ENCODE measurements at regions not wholly inside any gene's neighbourhood (a gene's known extent, or its start where the extent isn't known, plus 50 kb on each side); places are given as distances from the start of the nearest gene placed in this dataset.
A peak's percentile ranks its signal among the peaks of the same experiment; 100 is the strongest.

DNA sequence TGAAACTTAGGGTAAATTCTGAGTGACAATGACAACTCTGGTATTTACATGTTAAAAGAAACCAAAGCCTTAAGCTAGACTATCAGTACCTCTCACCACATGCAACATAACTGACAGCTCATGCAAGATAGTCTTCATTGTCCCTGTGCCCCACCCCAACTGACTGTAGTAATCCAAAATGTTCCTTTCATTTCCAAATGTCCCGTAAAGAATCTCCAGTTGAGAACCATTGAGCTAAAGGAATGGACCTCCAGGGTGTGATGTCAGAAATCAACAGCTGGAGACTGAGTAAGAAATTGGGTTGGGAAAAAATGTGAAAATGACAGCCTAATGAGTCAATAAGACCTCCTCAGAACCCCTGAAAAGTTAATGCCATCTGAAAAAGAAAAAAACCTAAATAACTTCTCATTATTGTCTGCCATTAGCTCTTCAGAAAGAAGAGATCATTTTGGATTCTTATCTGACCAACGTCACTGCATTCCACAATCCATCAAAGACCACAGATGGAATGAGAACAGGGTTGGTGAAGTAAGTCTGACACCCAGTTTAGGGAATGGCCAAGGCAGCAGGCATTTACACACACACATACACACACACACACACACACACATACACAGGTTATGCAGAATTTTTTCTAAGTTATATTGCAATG is 51.7 kb upstream of the ACVR2A start:
- peak; percentile 82 for DNase-seq

DNA sequence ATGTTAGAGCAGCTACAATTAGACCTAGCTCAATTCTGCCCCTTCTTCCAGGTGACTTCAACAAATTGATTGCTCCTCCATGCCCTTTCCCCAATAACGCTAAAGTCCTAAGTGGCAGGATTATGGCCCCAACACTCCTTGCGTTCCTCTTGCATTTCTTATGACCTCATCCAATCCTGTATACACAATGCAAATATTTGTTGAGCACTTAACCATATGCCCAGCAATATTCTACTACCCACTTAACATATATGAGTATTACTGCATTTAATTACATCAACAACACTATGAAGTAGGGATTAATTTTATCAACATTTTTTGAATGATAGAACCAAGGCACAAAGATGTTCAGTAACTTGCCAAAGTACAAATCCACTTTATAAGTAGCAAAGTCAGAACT is 54.2 kb upstream of the ACVR2A start:
- DNase-seq = no peak

DNA sequence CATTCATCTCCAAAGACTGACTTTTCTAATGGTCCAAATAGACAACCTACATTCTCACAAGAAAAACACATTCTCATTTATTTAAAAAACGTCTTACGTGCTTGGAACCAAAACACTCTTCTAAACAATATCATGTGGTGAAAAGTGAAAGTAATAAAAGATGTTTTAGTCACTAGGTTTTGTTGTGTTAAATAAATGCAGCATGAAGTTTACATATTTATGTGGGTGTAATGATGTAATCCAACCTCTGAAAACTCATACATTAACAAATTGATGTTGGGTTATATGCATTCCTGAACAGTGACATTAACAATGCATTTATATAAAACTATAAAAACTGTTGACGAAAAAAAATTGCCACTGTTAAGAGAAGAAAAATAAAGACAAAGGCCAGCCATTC is 55.1 kb upstream of the ACVR2A start:
- DNase-seq = peak; percentile 33

DNA sequence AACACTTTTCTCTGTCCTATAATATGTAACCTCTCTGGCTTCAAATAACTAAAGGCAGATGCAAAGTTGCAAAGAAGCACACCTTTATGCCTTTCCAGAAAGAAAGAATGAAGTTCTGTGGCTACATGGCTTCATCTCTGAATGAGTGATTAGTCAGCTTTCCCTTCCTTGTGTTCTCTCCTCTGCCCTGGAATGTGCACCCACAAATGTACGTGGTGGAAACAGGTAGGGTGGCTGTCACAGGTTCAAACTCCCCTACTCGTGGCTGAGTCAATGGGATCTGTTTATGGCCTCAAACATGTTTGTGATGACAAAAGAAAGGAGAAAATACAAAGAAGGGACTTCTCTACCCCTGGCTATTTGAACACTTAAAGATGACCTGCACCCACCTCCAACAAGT is 55.5 kb upstream of the ACVR2A start:
- DNase-seq = no peak

DNA sequence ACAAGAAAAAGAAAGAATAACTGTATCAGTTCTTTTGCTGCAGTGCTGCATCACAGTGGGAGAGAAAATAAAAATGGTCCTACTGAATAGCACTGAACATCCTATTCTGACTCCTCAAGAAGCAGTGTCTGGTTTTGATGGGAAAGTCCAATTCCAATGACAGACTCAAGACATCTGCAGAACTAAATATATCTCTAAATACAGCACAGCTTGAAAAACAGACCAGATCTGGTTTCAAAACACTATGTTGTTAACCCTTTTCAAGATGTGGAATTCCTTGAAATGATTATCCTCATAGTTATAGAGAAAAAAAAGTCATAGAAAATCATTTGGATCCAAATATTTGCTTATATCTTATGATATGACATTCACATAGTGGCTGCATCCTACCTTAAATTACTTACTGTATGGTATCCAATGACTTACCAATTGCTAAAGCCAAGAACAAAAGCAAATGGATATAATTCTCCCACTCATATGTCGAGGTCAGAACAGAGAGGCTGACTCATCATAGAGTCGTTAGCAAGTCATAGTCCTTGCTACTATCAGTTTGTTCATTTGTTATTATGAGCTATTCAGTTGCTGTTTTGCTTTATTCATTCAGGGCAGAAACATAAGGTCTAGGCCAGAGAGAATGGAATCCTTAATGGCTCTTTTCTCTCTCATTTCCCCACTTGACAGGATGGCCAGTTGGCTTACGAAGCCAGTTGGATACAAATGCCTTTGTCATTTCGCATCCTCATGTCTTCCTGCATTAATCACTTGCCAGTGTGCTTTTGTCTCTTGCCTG is 62.5 kb upstream of the ACVR2A start:
- DNase-seq = peak; percentile 32

DNA sequence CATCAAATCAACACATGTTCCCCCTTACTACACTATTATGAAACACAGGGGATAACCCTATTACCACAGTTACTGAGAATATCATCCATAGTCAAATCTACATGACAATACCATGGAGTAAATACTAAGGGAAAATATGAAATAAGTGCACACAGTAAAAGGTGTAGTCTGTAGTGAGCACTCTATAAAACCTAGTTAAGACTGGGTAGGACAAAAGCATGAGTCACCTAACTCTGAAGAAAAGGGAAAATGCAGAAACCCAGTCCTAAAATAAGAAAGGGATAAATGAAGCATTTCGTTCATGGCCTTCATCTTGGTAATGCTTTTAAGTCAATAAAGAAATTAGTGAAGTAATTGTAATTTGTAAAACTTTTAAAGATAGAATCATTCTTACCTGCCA is 65.4 kb upstream of the ACVR2A start:
- no peak for DNase-seq

DNA sequence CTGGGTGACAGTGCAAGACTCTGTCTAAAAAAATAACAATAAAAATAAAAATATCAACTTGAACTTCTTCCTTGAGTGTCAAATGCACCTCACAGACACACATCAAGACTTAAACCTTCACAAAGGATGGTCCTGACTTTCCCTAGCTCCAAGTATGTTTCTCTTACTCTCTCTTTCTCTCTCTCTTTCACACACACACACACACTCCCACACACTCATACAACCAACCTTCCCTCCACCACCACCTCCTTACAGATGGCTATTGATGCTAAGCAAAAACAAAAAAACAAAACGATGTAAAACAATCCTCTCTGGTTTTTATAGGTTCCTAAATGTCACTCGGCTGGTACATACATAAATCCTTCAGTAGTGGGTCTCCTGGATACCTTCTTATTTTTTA is 67.4 kb upstream of the ACVR2A start:
- no peak for DNase-seq

DNA sequence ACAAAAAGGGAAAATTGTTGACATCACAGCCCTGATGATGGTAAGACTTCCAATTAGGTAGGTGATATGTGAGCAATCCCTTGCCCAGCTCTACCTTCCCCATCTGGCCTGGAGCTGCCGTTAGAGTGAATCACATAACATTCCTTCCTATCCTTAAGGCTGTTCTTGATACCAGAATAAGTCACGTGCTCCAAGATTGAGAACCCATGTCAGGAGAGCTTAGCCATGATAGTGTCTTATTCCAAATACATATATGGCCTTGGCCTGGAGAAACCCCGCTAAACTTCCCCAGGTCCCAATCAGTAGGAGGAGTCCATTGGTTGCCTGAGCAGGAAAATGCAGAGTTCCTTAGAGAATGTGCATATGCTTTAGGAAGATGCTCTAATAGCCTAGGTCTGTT is 70.0 kb upstream of the ACVR2A start:
- DNase-seq = no peak

DNA sequence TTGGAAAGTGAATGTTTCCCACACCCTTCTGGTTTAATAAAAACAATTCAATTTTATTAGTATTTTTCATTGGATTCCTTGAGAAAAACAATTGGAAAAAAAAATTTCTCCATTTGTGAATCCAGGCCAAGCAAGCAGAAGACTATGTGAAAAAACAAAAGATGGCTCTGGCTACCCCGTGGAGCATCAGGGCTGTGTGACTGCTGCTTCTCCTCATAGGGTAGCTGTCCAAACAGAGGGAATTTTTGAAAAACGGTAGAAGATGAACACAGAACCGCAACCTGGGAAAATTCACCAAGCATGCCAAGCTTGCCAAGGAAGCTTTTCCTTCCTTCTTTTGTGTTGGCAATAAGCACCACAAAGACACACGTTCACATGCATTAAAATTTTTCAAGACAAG is 71.3 kb upstream of the ACVR2A start:
- DNase-seq = no peak

DNA sequence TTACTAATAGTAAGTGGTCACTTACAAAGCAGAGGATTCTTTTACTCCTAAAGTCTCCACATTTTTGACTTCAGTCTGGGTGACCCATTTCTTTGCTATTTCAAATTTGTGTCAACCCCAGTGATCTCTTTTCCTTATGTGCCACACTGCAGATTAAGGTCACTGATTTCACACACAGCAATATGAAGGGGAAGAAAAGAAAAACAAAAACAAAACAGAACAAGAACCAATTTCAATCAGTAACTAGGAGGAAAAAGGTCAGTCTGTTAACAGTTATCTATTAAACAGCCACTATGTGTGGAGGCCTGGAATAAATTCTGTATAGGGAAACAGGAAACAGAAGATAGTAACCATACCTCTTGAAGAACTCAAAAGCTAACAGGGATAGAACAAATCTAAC is 72.0 kb upstream of the ACVR2A start:
- DNase-seq = no peak

DNA sequence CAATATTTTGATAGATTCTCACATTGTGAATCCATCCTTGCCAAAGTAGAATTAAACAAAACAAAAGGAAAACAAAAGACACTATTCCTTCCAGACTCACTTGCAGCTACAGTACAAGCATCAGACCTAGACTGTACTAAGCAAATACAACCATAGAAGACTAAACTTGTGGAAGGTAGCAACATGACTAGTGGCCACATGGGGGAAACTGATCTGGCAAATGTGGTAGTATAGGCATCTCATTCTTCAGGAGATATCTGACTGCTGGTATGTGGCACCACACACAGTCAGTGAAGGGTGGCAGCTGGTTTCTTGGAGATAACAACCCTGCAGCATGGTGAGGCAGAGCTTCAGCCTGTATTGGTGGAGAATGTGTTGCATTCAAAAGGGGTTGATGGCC is 81.0 kb upstream of the ACVR2A start:
- DNase-seq = no peak

DNA sequence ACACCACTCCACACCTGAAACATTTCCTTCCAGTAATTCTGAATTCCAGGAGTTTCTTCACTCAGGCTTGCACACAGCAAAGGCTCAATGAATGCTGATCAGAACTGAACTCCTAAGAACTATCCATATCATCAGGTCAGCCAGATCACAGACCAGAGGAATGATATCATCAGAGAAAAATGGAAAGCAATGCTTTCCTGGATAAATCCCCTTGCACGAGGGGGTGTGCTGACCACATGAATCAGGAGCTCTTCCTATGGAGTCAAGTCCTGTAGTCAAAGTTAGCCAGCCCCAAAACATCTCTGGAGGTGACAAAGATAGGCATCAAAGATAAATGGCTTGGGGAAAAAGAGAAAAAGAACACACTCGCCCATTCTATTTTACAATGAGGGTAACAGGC is 83.8 kb upstream of the ACVR2A start:
- peak; percentile 31 for DNase-seq

DNA sequence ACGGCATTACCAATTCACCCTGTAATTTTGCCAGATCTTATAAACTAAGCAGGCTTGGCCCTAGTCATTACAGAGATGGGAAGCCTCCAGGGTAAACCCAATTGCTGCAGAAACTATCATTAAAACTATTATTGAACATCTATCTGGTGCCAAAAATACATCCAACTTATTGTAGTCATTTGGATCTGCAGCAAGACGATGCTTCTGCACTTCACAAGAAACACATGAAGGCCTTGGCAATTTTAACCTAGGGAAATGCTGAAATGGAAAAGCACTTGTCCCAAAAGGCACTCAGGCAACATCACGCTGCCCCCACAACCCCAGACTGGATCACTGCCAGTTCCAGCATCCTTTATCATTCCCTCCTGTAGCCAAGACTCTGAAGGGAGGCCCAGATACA is 85.3 kb upstream of the ACVR2A start:
- DNase-seq = no peak

DNA sequence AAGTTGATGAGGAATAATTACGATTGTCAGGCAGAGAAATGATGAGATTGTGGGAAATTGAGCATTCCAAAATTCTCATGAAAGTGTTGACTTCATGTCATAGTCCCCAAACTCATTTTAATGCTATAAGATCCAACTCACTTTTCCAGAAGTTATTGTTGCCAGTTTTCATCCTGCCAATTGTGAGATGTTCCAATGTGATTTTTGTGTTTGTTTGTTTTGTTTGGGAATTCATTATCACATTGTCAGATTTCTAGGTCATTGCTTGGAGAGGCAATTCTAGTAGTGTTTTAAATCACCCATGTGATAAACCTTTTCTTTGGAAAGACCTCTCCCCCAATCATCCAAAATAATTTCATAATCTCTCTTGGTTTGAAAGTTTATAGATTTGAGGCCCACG is 86.0 kb upstream of the ACVR2A start:
- DNase-seq = no peak

DNA sequence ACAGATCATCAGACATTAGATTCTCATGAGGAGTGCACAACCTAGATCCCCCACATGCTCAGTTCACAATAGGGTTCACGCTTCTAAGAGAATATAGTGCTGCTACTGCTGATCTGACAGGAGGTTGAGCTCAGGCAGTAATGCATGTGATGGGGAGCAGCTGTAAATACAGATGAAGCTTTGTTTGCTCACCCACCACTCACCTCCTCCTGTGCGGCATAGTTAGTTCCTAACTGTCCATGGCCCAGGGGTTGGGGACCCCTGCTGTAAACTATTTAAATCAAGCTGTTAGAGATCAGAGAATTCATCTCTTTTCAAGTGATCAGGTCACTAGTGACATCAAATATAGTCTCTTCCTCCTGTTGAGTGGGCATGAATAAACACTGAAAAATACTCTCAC is 88.8 kb upstream of the ACVR2A start:
- no peak for DNase-seq

DNA sequence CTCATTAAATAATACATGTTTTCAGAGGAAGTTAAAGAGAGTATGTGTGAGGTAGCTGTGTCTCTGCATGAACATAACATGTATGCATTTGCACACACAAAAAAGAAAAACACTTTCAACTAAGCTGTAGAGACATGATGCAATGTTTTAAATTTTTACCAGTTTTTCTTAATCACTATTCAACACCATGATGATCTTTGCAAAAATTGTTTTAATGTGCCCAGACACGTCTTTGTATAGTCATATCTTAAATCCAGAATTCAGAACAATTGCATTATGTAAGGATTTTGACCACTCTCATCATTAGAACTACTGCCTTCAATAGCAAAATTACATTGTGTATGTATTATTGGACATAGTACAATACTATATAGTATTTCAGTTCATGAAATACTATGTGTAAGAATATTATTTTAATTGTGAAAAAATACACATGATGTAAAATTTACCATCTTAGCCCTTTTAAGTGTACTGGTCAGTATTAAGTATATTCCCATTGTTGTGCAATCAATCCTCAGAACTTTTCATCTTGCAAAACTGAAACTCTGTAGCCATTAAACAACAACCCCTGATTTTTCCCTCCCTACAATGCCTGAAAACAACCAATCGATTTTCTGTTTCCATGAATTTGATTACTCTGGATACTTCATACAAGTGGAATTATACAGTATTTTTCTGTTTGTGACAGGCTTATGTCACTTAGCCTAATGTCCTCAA is 104.5 kb upstream of the ACVR2A start:
- DNase-seq = no peak

DNA sequence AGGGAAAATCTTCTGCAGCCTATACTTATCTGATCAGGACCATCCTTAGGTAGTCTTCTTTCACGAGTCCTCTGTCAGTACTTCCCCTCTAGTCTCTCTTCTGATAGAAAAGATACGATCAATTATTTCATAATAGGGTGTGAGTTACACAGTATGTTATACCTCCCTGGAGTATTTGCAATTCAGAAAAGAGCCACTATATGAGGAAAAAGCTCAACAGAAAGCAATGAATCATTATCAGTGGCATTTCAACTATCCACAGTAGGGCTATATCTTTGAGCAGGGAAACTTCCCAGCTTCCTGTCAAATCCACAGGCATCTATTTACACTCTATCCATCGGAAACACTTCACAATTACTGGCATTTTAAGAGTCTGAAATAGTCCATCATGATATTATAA is 105.3 kb upstream of the ACVR2A start:
- peak; percentile 29 for DNase-seq

DNA sequence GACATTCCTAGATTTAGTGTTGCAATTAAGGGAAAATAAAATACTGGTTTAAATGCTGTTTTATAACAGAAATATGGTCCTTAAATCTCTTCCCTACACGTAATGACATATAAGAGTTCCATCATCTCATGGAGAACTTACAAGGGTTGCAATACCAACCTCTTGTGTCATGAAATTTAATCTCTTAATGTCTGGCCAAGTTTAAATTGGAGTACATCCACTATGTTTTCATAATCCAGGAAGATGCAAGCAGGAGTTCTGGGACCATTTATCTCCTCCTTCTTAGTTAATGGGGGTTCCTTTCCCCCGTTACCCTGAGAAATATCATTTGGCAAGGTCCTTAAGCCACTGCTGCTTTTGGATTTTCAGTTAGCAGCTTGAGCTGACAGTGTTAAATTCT is 126.0 kb upstream of the ACVR2A start:
- peak; percentile 52 for DNase-seq

DNA sequence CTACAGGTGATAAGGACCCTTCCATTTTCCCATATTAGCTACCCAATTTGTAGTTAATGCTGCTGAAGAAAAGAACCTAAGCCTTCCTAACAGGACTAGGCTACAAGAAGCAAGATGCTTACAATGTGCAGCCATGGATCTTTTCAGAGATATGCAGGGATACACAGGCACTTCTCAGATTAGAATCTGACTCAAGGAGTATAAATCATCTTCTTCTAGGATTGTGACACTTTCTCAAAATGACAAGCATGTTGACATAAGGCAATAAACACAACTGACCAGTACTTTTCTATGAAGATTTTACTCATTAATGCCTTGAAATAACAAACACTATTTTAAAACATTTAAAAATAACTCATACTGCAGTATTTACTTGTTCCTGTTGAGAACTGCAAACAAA is 127.9 kb upstream of the ACVR2A start:
- DNase-seq = no peak

DNA sequence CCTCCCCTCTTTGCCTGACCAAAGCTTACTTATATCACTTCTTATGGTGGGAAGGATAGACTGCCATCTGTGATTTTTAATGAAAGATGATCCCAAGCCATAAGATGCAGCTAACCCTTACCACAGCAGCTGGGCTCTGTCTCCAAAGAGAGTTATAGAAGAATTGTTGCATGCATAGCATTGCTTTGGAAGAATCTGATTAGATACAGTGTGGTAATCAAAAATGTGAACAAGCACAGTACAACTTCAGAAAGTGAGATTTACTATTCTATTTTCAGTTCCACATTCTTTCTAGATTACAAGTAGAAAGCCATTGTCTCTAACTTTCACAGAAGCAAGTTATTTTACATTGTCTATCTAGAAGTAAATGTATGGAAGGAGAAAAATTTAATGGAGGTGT is 129.0 kb upstream of the ACVR2A start:
- DNase-seq = peak; percentile 68

DNA sequence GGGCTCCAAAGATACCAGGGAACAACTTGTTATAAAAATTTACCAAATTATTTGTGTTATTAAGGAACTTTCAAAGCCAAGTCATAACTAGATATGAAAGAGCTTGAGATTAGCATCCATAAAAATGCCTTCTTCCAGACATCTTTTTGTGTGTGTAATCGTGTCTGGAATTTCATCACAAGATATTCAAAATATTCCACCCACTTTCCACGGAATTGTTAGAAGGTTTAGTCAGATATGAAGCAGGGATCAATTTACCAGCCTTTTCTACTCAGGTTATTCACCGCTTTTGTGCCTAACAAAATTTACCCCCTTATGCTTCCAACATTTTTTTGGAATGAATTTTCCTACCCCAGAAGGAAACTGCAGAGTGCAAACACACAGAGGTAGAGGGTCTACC is 130.2 kb upstream of the ACVR2A start:
- peak; percentile 57 for DNase-seq

DNA sequence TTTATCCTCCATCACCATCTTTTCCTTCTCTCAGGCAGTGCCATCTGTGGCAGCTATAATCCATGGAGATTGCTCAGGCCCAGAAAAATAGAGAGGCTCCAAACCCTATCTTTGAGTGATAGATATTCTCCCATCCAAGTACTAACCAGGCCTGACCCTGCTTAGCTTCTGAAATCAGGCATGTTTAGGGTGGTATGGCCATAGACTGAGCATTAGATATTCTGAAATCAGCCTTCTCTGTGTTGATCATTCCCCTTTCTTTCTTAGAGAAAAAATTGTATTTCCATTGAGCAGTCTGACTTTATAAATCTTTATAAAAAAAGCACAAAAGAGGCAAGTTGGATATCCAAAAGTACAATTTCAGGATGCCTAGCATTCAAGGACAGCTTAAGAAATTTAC is 131.5 kb upstream of the ACVR2A start:
- no peak for DNase-seq

DNA sequence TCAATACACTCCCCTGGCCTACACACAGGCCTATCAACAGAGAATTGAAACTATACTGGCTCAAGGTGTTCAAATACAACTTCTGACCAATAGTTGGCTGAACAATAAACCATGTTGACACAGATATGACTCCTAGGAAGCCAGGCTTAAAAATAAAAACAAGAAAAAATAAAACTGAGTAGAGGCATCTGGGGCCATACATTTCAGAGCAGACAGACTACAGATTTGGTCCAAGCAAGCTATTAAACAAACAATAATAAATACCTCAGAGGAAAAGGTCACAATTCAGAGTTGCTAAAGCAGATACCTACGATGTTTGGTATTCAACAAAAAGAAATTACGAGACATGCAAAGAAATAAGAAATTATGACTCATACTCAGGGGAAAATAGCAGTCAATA is 132.8 kb upstream of the ACVR2A start:
- DNase-seq = no peak

DNA sequence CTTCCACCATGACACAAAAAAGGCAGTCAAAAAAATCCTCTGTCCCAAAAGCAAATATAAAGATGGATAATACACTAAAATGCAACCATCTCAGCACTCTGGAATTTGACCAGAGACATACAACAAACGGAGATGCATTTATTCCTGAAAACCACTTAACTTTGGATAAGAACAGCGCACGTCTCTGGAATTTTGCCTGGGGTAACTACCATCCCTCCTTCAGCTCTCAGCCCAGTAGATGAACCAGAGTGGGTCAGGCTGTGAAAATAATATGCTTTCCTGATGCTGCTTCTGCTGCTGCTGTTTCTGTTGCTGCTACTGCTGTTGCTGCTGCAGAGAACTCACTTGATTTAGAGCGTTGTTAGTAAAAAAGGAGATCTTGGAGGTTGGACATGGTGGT is 133.8 kb upstream of the ACVR2A start:
- DNase-seq = no peak
